Inflammatory macrophage (primary cell): ENCODE measurements at regions not wholly inside any gene's neighbourhood (a gene's known extent, or its start where the extent isn't known, plus 50 kb on each side); places are given as distances from the start of the nearest gene placed in this dataset.

Source experiments
- DNase-seq, 2 donors: peaks; one replicate each; pipeline ENCODE4 v3.0.0-alpha.2; 2020 to 2022

- DNase-seq, result no peak
Observed at GRCh38 chr2:166634706-166635105, 140.7 kb upstream of the SCN7A start.

- DNase-seq, result no peak
Observed at GRCh38 chr2:166632616-166633015, 138.6 kb upstream of the SCN7A start.

GRCh38 chr2:166628478-166629136, 134.6 kb upstream of the SCN7A start:
- no peak for DNase-seq

- no peak for DNase-seq
Observed at GRCh38 chr2:166627893-166628292, 133.8 kb upstream of the SCN7A start.

GRCh38 chr2:166625670-166626069, 131.6 kb upstream of the SCN7A start:
- DNase-seq, result no peak

- no peak for DNase-seq
Observed at GRCh38 chr2:166614503-166614902, 120.5 kb upstream of the SCN7A start.

GRCh38 chr2:166614029-166614428, 120.0 kb upstream of the SCN7A start:
- DNase-seq, result no peak

GRCh38 chr2:166613226-166613625, 119.2 kb upstream of the SCN7A start:
- DNase-seq, result no peak

DNA sequence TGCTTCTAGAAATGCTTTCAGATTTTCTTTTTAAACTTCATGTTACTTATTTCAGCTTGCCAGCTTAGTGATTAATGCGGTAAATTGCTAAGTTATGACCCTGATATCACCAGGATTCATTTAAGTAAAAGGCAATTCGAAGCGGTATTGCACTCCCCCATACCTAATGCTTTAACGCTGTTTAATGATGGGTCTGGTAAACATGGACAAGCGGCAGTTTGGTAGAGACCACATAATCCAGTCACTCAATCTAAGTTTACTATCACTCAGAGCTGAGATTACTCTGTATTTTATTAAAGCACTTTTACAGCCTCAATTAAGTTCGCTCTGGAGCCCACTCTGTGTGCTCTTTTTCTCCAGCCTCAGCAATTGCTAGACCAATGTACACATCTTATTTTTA, 118.2 kb upstream of the SCN7A start:
- DNase-seq, result no peak

- no peak for DNase-seq
Observed at GRCh38 chr2:166610913-166611305, 116.9 kb upstream of the SCN7A start.

- DNase-seq, result peak in 1 of 2 donors; percentile 21
Observed at GRCh38 chr2:166610180-166610912, 116.3 kb upstream of the SCN7A start.

- DNase-seq, result no peak
Observed at GRCh38 chr2:166609183-166609959, 115.3 kb upstream of the SCN7A start.

DNA sequence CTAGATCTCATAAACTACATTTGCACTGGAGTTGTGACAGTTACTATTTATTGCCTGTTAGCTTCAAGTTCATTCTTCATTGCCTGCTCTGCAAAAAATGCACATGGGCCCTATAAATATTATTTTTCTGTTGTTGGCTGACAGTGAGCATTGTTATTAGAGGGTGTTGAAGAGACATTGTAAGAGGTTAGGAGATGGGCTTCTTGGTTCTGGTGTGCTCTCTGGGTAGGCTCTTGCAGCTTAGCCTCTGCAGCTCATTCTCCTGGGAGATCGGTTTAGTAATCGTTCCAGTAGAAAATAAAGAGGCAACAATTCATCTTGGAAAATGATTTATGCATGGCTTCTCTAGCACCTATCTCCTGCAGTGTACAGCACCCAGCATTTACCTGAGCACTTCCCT, 113.8 kb upstream of the SCN7A start:
- DNase-seq, result no peak

- no peak for DNase-seq
Observed at GRCh38 chr2:166593403-166593802, 99.4 kb upstream of the SCN7A start.

- no peak for DNase-seq
Observed at GRCh38 chr2:166592750-166593149, 98.7 kb upstream of the SCN7A start.

- peak in 1 of 2 donors; percentile 25 for DNase-seq
Observed at GRCh38 chr2:166591226-166591625, 97.2 kb upstream of the SCN7A start.

DNA sequence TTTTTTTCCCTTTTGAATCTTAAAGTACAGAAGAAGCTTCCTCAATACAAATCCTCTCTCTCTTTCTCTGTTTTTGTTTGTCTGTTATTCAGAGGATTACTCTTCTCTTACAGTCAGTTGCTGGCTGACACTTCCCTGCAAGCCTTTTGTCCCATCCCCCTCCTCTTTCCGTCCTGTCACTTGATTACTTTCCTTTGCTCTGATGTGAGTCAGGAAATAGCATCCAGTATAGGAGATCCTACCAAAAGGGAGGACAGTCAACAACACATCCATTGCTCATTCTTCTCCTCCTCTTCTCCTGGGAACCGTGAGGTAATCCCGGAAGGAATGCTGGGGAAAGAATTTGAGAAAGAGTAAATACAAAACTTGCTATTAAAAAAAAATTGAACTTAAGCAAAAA, 79.3 kb upstream of the SCN7A start:
- no peak for DNase-seq

GRCh38 chr2:166572937-166573336, 78.9 kb upstream of the SCN7A start:
- DNase-seq, result no peak

GRCh38 chr2:166568409-166568808, 74.4 kb upstream of the SCN7A start:
- DNase-seq, result no peak

GRCh38 chr2:166565501-166565900, 71.5 kb upstream of the SCN7A start:
- DNase-seq, result no peak

DNA sequence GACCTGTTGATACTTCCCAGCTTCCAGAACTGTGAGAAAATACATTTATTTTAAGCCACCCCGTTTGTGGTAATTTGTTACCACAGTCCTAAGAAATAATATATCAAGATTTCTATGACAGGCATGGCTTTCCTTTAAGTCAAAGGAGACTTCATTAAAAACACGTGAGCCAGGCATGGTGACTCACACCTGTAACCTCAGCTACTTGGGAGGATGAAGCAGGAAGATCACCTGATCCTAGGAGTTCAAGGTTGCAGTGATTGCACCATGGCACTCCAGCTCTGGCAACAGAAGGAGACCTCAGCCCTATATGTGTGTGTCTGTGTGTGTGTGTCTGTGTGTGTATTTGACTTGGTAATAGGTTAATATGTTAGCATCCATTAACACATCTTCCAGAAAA, 69.8 kb upstream of the SCN7A start:
- DNase-seq, result no peak

GRCh38 chr2:166560022-166560421, 66.0 kb upstream of the SCN7A start:
- no peak for DNase-seq

DNA sequence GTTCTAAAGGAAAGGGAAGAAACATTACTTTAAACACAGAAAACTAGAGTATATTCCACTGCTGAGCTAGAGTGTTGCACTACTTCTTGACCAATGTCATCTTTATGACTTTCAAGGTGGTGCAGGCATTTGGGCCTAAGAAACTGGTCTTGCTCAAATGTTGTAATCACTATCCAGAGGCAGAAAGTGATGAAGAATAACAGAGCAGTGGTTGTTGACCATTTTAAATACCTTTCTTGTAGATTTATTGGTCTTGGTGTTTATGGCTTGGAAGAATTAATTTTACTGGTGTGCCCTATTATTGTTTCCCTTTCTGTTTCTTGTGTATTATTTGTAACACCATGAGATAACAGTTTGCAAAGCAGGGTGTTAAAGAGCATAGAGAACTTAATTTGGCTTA, 56.9 kb upstream of the SCN7A start:
- no peak for DNase-seq

DNA sequence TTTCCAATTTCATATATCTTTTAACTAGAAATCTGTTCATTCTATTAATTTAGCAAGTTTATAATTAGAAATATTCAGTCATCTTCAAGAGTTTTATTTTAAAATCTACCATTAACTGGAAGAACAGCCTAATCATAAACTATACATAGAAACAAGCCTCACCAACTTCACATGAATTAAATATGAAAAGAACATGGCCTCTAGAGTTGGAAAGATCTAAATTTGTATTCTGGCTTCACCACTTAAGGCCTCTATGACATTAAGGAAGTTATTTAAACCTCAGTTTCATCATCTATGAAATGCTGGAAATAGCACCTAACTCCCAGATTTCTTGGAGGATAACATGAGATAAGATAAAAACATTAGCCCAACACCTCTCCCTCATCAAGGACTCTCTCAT, 51.4 kb upstream of the SCN7A start:
- no peak for DNase-seq
